Mesenchymal stem cell (in vitro differentiated cells and primary cell): ENCODE measurements at regions not wholly inside any gene's neighbourhood (a gene's known extent, or its start where the extent isn't known, plus 50 kb on each side); places are given as distances from the start of the nearest gene placed in this dataset.

ENCODE experiments used
- DNase-seq: peaks from one replicate; pipeline ENCODE4 v3.0.0-alpha.2; 2013
- H2AFZ ChIP-seq: one replicate; pipeline ENCODE4 v1.6.1; 2013; ENCODE audit warnings: low read depth, mild to moderate bottlenecking, control low read depth, inconsistent platforms, low read length, moderate library complexity
- H2AK5ac ChIP-seq: 2 replicates; pipeline ENCODE4 v1.6.1; 2013; ENCODE audit warnings: low read length, moderate library complexity, mild to moderate bottlenecking, inconsistent platforms; ENCODE audit not compliant: severe bottlenecking
- H2BK120ac ChIP-seq: one replicate; pipeline ENCODE4 v1.6.1; 2013; ENCODE audit warnings: low read depth, mild to moderate bottlenecking, inconsistent platforms, low read length, moderate library complexity
- H2BK12ac ChIP-seq, 2 experiments: one replicate each; pipeline ENCODE4 v1.6.1; 2013; ENCODE audit warnings: inconsistent platforms in 2 of 2, low read length in 2 of 2, mild to moderate bottlenecking in 2 of 2, moderate library complexity in 2 of 2, control low read depth in 1 of 2
- H2BK15ac ChIP-seq: one replicate; pipeline ENCODE4 v1.6.1; 2013; ENCODE audit warnings: mild to moderate bottlenecking, low read depth, inconsistent platforms; ENCODE audit not compliant: poor library complexity, severe bottlenecking
- H2BK5ac ChIP-seq: 2 replicates; pipeline ENCODE4 v1.6.1; 2013; ENCODE audit warnings: low read depth, mild to moderate bottlenecking, low read length, control low read depth, inconsistent platforms; ENCODE audit not compliant: poor library complexity, severe bottlenecking
- H3K14ac ChIP-seq, 2 experiments: one replicate each; pipeline ENCODE4 v1.6.1; 2013; ENCODE audit warnings: inconsistent platforms in 2 of 2, low read length in 2 of 2, control low read depth in 1 of 2, mild to moderate bottlenecking in 1 of 2, moderate library complexity in 1 of 2
- H3K18ac ChIP-seq, 2 experiments: one replicate each; pipeline ENCODE4 v1.6.1; 2013; ENCODE audit warnings: inconsistent platforms in 2 of 2, low read length in 2 of 2, control low read depth in 1 of 2, low read depth in 1 of 2, mild to moderate bottlenecking in 1 of 2
- H3K23ac ChIP-seq, 2 experiments: one replicate each; pipeline ENCODE4 v1.6.1; 2013; ENCODE audit warnings: inconsistent platforms in 2 of 2, low read length in 2 of 2, mild to moderate bottlenecking in 2 of 2, moderate library complexity in 2 of 2, control low read depth in 1 of 2
- H3K27ac ChIP-seq: 2 replicates; pipeline ENCODE4 v1.5.1; 2013; ENCODE audit warnings: mild to moderate bottlenecking, moderate library complexity, low read length, control low read depth, inconsistent platforms; ENCODE audit not compliant: poor library complexity, severe bottlenecking
- H3K27me3 ChIP-seq, 2 experiments: 2 replicates each; pipeline versions ENCODE4 v1.6.1 to v1.7.0; 2013; ENCODE audit warnings: low read length in 2 of 2, mild to moderate bottlenecking in 2 of 2, moderate library complexity in 2 of 2, control low read depth in 1 of 2, inconsistent platforms in 1 of 2; ENCODE audit not compliant: control insufficient read depth in 1 of 2, insufficient read depth in 1 of 2
- H3K36me3 ChIP-seq, 2 experiments: 2 replicates each; pipeline versions ENCODE4 v1.6.1 to v1.7.0; 2013; ENCODE audit warnings: low read length in 2 of 2, control low read depth in 1 of 2, inconsistent platforms in 1 of 2, low read depth in 1 of 2, mild to moderate bottlenecking in 1 of 2; ENCODE audit not compliant: insufficient read depth in 2 of 2, control insufficient read depth in 1 of 2
- H3K4ac ChIP-seq, 2 experiments: one replicate each; pipeline ENCODE4 v1.6.1; 2013; ENCODE audit warnings: inconsistent platforms in 2 of 2, low read length in 2 of 2, mild to moderate bottlenecking in 2 of 2, moderate library complexity in 2 of 2, control low read depth in 1 of 2, low read depth in 1 of 2
- H3K4me1 ChIP-seq: 2 replicates; pipeline ENCODE4 v1.6.1; 2013; ENCODE audit warnings: low read depth, low read length, control low read depth; ENCODE audit not compliant: control insufficient read depth, insufficient read depth
- H3K4me2 ChIP-seq: 2 replicates; pipeline ENCODE4 v1.6.1; 2013; ENCODE audit warnings: low read length, mild to moderate bottlenecking, inconsistent platforms; ENCODE audit not compliant: poor library complexity, severe bottlenecking
- H3K4me3 ChIP-seq, 2 experiments: 2 replicates each; pipeline versions ENCODE4 v1.5.1 to v1.7.0; 2013; ENCODE audit warnings: low read length in 2 of 2, mild to moderate bottlenecking in 2 of 2, control low read depth in 1 of 2, low read depth in 1 of 2; ENCODE audit not compliant: insufficient read depth in 1 of 2
- H3K79me1 ChIP-seq: replicated peaks from 2 replicates; pipeline ENCODE4 v1.6.1; 2013; ENCODE audit warnings: mild to moderate bottlenecking, control low read depth, low read length, inconsistent platforms; ENCODE audit not compliant: poor library complexity, severe bottlenecking
- H3K9ac ChIP-seq: 2 replicates; pipeline ENCODE4 v1.7.0; 2013; ENCODE audit warnings: mild to moderate bottlenecking, low read length, moderate library complexity
- H3K9me3 ChIP-seq: 2 replicates; pipeline ENCODE4 v1.7.0; 2013; ENCODE audit warnings: mild to moderate bottlenecking, low read length; ENCODE audit not compliant: control insufficient read depth
- H4K8ac ChIP-seq: one replicate; pipeline ENCODE4 v1.6.1; 2013; ENCODE audit warnings: inconsistent platforms, mild to moderate bottlenecking, low read length, moderate library complexity
- H4K91ac ChIP-seq: one replicate; pipeline ENCODE4 v1.6.1; 2013; ENCODE audit warnings: mild to moderate bottlenecking, low read length, inconsistent platforms
- WGBS: methylation state at CpG from one replicate; pipeline ENCODE4 v1.1.7; 2013; ENCODE audit warnings: mixed read lengths; 5-methylcytosine and 5-hydroxymethylcytosine counted together

GRCh38 chr2:19009510-19009909, 348.9 kb downstream of the OSR1 start:
- no peak overlapping the region for H3K18ac ChIP-seq
- H2BK5ac ChIP-seq, result no peak overlapping the region

GRCh38 chr2:19003554-19003953, 354.9 kb downstream of the OSR1 start:
- DNase-seq, result no peak
- Histone ChIP-seq H3K27ac (no peak overlapping the region), H3K36me3 (no peaks in the 10 kb centered on the region), H2AK5ac (no peak overlapping the region), H3K27me3 (no peaks in the 10 kb centered on the region), H3K14ac (no peak overlapping the region), H2AFZ (no peak overlapping the region), H3K9ac (no peak overlapping the region), H3K9me3 (no peaks in the 10 kb centered on the region), H3K4me1 (no peaks in the 10 kb centered on the region), H2BK15ac (no peak overlapping the region), H4K8ac (no peak overlapping the region), H3K18ac (no peak overlapping the region), H3K4me3 (no peak overlapping the region), H3K79me1 (no peaks in the 10 kb centered on the region), H2BK5ac (no peak overlapping the region), H2BK120ac (no peak overlapping the region), H4K91ac (no peak overlapping the region), H3K4ac (no peak overlapping the region), H2BK12ac (no peak overlapping the region), H3K23ac (no peak overlapping the region), H3K4me2 (no peak overlapping the region)

More at GRCh38 chr2:19009510-19009909, 348.9 kb downstream of the OSR1 start:
- H2AK5ac ChIP-seq, result no peak overlapping the region
- no peak overlapping the region for H3K9ac ChIP-seq
- H3K27ac ChIP-seq, result no peak overlapping the region
- H4K8ac ChIP-seq, result no peak overlapping the region
- H3K27me3 ChIP-seq, result no peaks in the 10 kb centered on the region
- no peaks in the 10 kb centered on the region for H3K9me3 ChIP-seq
- no peak overlapping the region for H3K4me2 ChIP-seq
- WGBS, result 39% methylated on average over 2 of the region's 3 CpGs
- no peak overlapping the region for H3K4me3 ChIP-seq
- no peak overlapping the region for H4K91ac ChIP-seq
- peak; percentile 85 for DNase-seq
- H3K23ac ChIP-seq, result no peak overlapping the region
- no peak overlapping the region for H2AFZ ChIP-seq
- H3K14ac ChIP-seq, result no peak overlapping the region
- no peaks in the 10 kb centered on the region for H3K79me1 ChIP-seq
- H2BK15ac ChIP-seq, result no peak overlapping the region
- H3K36me3 ChIP-seq, result no peaks in the 10 kb centered on the region
- no peak overlapping the region for H2BK12ac ChIP-seq
- no peaks in the 10 kb centered on the region for H3K4me1 ChIP-seq
- H3K4ac ChIP-seq, result no peak overlapping the region
- H2BK120ac ChIP-seq, result no peak overlapping the region

GRCh38 chr2:19000776-19001175, 357.6 kb downstream of the OSR1 start:
- WGBS, result 83% methylated on average over 3 of the region's 3 CpGs
- Histone ChIP-seq H2BK15ac (peak overlapping the region; percentile 9), H4K91ac (no peak overlapping the region), H2BK5ac (no peak overlapping the region), H3K27me3 (no peaks in the 10 kb centered on the region), H3K4me2 (no peak overlapping the region), H3K14ac (no peak overlapping the region), H4K8ac (no peak overlapping the region), H3K23ac (no peak overlapping the region), H3K4me3 (no peak overlapping the region), H3K27ac (no peak overlapping the region), H2AFZ (no peak overlapping the region), H3K36me3 (no peaks in the 10 kb centered on the region), H2BK120ac (no peak overlapping the region), H2BK12ac (peak overlapping the region in 1 of 2 experiments; percentile 25), H3K9ac (no peak overlapping the region), H2AK5ac (peak overlapping the region; percentile 49), H3K9me3 (no peaks in the 10 kb centered on the region), H3K4me1 (peaks cover 2% of the 10 kb centered on the region), H3K4ac (no peak overlapping the region), H3K79me1 (no peaks in the 10 kb centered on the region), H3K18ac (peak overlapping the region in 1 of 2 experiments; percentile 55)
- DNase-seq, result no peak

GRCh38 chr2:18999198-18999597, 359.2 kb downstream of the OSR1 start:
- no peaks in the 10 kb centered on the region for H3K79me1 ChIP-seq
- no peak overlapping the region for H2AFZ ChIP-seq
- no peak for DNase-seq
- H3K4ac ChIP-seq, result no peak overlapping the region
- peak overlapping the region in 1 of 2 experiments; percentile 31 for H2BK12ac ChIP-seq
- peak overlapping the region in 1 of 2 experiments; percentile 21 for H3K18ac ChIP-seq
- no peak overlapping the region for H2AK5ac ChIP-seq
- WGBS, result 82% methylated on average over 2 of the region's 2 CpGs
- no peak overlapping the region for H4K8ac ChIP-seq
- peaks cover 2% of the 10 kb centered on the region for H3K4me1 ChIP-seq
- no peak overlapping the region for H3K9ac ChIP-seq
- H2BK5ac ChIP-seq, result no peak overlapping the region
- no peak overlapping the region for H2BK15ac ChIP-seq
- H4K91ac ChIP-seq, result no peak overlapping the region
- H3K14ac ChIP-seq, result peak overlapping the region in 1 of 2 experiments; percentile 41
- H3K27ac ChIP-seq, result no peak overlapping the region
- H3K36me3 ChIP-seq, result no peaks in the 10 kb centered on the region
- H3K9me3 ChIP-seq, result no peaks in the 10 kb centered on the region
- no peak overlapping the region for H2BK120ac ChIP-seq
- no peak overlapping the region for H3K4me3 ChIP-seq
- H3K4me2 ChIP-seq, result no peak overlapping the region
- no peaks in the 10 kb centered on the region for H3K27me3 ChIP-seq
- H3K23ac ChIP-seq, result no peak overlapping the region
